Skin epidermis (tissue), 12 donors: ENCODE measurements at regions not wholly inside any gene's neighbourhood (a gene's known extent, or its start where the extent isn't known, plus 50 kb on each side); places are given as distances from the start of the nearest gene placed in this dataset.

ENCODE experiments used
- H3K27ac ChIP-seq, 21 experiments: fragments of 200-600 bp; sonication (generic) in 11 of 21; one replicate each; pipeline ENCODE4 v1.5.0; 2020; ENCODE audit warnings: mild to moderate bottlenecking in 3 of 21, inconsistent platforms in 2 of 21, moderate library complexity in 2 of 21
- H3K4me3 ChIP-seq, 7 experiments: fragments of 200-600 bp; sonication (generic) in 2 of 7; one replicate each; pipeline ENCODE4 v1.5.0; 2020; ENCODE audit warnings: inconsistent platforms in 2 of 7, mild to moderate bottlenecking in 2 of 7, moderate library complexity in 1 of 7

- H3K4me3 ChIP-seq = no peak overlapping the region
Observed at GRCh38 chr15:85847031-85847430, 52.3 kb upstream of the KLHL25 start.

GRCh38 chr15:85849946-85850345, 55.2 kb upstream of the KLHL25 start:
- H3K4me3 ChIP-seq = no peak overlapping the region
- H3K27ac ChIP-seq = no peak overlapping the region

More at GRCh38 chr15:85847031-85847430, 52.3 kb upstream of the KLHL25 start:
- H3K27ac ChIP-seq = no peak overlapping the region

- Histone ChIP-seq H3K4me3 (no peak overlapping the region), H3K27ac (no peak overlapping the region)
Observed at GRCh38 chr15:85852969-85853368, 58.2 kb upstream of the KLHL25 start.

- Histone ChIP-seq H3K27ac (no peak overlapping the region), H3K4me3 (no peak overlapping the region)
Observed at GRCh38 chr15:85854345-85855097, 59.8 kb upstream of the KLHL25 start.

GRCh38 chr15:85858586-85859375, 64.1 kb upstream of the KLHL25 start:
- no peak overlapping the region for H3K27ac ChIP-seq

GRCh38 chr15:85859671-85860070, 64.9 kb upstream of the KLHL25 start:
- H3K27ac ChIP-seq = no peak overlapping the region

More at GRCh38 chr15:85858586-85859375, 64.1 kb upstream of the KLHL25 start:
- no peak overlapping the region for H3K4me3 ChIP-seq

GRCh38 chr15:85860394-85861161, 65.9 kb upstream of the KLHL25 start:
- H3K4me3 ChIP-seq = no peak overlapping the region
- H3K27ac ChIP-seq = no peak overlapping the region

More at GRCh38 chr15:85859671-85860070, 64.9 kb upstream of the KLHL25 start:
- no peak overlapping the region for H3K4me3 ChIP-seq

GRCh38 chr15:85865070-85865684, 70.5 kb upstream of the KLHL25 start:
- H3K27ac ChIP-seq = no peak overlapping the region

GRCh38 chr15:85867250-85867649, 72.5 kb upstream of the KLHL25 start:
- H3K4me3 ChIP-seq = no peak overlapping the region
- no peak overlapping the region for H3K27ac ChIP-seq

More at GRCh38 chr15:85865070-85865684, 70.5 kb upstream of the KLHL25 start:
- no peak overlapping the region for H3K4me3 ChIP-seq

GRCh38 chr15:85869124-85869523, 74.4 kb upstream of the KLHL25 start:
- Histone ChIP-seq H3K27ac (no peak overlapping the region), H3K4me3 (no peak overlapping the region)

GRCh38 chr15:85870216-85871014, 75.7 kb upstream of the KLHL25 start:
- no peak overlapping the region for H3K27ac ChIP-seq
- no peak overlapping the region for H3K4me3 ChIP-seq

- H3K4me3 ChIP-seq = no peak overlapping the region
- no peak overlapping the region for H3K27ac ChIP-seq
Observed at GRCh38 chr15:85871545-85871944, 76.8 kb upstream of the KLHL25 start.

- Histone ChIP-seq H3K4me3 (no peak overlapping the region), H3K27ac (no peak overlapping the region)
Observed at GRCh38 chr15:85872125-85872524, 77.4 kb upstream of the KLHL25 start.

- no peak overlapping the region for H3K27ac ChIP-seq
- H3K4me3 ChIP-seq = no peak overlapping the region
Observed at GRCh38 chr15:85874236-85874635, 79.5 kb upstream of the KLHL25 start.

GRCh38 chr15:85875756-85876155, 81.0 kb upstream of the KLHL25 start:
- H3K4me3 ChIP-seq = no peak overlapping the region
- H3K27ac ChIP-seq = no peak overlapping the region

- Histone ChIP-seq H3K4me3 (no peak overlapping the region), H3K27ac (no peak overlapping the region)
Observed at GRCh38 chr15:85878828-85879225, 84.1 kb upstream of the KLHL25 start.

GRCh38 chr15:85879334-85880163, 84.8 kb upstream of the KLHL25 start:
- no peak overlapping the region for H3K4me3 ChIP-seq

GRCh38 chr15:85880501-85881190, 85.9 kb upstream of the KLHL25 start:
- Histone ChIP-seq H3K27ac (no peak overlapping the region), H3K4me3 (no peak overlapping the region)

More at GRCh38 chr15:85879334-85880163, 84.8 kb upstream of the KLHL25 start:
- no peak overlapping the region for H3K27ac ChIP-seq
